ENCODE measurements at regions not wholly inside any gene's neighbourhood (a gene's known extent, or its start where the extent isn't known, plus 50 kb on each side); places are given as distances from the start of the nearest gene placed in this dataset.
"Not testable (repeated sequence)": the region's sequence is repeated elsewhere in the genome, so short reads cannot be mapped to it uniquely, and the experiment has no call there.

DNA sequence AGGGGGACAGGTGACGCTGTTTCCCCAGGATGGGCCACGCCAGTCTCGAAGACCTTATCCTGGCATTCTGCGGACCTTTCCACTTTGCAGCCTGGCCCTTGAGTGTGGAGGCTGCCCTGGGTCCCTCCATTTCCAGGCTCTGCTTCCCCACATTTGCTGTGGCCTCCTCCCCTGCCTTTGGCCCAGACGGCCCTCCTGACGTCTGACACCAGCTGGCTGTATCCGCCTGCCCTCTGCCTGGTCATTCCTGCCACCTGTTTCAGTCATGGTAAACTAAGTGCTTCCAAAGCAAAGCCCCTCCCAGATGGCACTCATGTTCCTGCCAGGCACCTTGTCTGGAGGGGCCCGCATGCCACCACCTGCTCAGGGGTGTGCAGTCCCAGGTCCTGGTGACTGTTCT lies 95.1 kb downstream of the ASB1 start:
- no peak for DNase-seq

DNA sequence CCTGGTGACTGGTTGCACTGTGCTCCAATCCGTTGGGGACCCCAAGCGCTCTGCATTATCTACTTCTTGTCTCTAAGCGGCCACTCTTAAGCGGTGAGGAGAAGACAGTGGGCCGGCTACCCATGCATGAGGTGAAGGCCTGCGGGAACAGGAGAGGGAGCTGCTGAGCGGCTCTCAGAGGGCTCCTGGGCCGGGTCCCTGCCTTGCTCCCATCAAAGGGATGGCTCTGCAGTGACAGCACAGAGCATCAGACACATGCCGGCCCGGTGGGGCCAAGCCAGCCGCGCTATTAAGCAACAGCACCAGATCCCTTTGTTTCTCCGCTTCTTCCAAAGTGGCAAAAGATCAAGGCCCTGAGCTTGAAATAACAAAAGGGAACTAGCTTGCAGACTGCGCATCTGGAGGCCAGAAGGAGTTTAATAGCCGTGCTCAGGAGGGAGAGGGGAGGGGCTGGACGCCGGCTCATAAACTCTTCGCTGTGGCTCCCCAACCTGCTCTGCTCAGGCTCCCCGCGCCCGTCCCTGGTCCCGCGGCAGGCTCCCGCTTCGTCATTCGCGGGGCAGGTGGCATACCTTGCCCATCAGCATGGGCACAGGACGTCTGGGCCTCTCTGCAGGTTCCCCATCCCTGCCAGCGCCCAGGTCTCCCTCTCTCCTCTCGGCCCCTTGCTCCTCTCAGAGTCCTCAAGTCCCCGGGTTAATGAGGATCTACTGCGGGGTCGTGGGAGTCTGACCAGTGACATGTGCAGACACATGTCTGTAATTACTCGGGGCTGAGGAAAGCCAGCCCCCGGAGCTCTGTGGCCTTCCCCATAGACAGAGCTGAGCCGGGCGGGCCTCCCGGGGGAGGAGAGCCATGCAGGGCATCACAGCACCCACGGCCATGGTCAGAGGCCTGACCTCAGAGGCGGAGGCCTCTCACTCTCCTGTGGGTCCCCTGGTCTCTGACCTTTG lies 96.7 kb downstream of the ASB1 start:
- no peak for DNase-seq

DNA sequence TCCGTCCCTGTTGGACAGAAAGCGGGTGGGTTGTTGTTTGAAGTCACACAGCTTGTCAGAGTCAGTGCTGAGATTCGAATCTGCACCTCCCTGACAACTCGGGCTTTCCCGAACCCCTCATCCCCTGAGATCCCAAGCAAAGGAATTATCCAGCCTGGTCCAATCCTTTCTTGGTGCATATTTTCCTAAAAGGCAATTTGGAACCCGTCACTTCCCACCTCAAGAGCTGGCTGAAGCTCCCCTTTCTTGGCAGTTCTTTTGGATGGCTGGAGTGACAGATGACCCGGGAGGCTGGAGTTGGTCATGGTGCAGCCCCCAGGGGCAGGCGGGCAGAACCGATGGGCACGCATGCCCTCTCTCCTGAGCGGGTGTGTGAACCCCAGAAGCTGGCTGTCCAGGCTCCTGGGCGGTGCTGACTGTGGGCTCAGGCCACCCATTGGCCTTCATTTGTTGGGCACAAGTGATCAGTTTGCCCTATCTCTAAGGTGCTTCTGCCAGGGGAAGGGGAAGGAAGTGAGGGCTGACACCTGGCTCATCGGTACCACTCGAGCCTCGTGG lies 97.8 kb downstream of the ASB1 start:
- DNase-seq: no peak

DNA sequence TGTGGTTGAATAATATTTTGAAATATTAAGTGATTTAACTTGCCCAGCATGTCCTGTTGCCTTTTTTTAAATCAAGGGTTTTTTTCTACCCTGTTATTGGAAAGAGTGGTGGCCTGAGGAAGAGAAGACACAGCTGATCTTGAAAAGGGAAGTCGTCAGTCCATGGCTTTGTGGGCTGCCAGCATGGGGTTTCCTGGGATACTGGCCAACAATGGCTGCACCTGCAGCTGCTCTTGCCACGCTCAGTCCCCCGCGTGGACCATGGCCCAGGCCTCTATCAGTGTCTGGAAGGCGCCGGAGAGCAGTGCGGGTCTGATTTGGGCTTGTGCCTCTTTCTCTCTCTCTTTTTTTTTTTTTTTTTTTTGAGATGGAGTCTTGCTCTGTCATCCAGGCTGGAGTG lies 99.3 kb downstream of the ASB1 start:
- DNase-seq: no peak

DNA sequence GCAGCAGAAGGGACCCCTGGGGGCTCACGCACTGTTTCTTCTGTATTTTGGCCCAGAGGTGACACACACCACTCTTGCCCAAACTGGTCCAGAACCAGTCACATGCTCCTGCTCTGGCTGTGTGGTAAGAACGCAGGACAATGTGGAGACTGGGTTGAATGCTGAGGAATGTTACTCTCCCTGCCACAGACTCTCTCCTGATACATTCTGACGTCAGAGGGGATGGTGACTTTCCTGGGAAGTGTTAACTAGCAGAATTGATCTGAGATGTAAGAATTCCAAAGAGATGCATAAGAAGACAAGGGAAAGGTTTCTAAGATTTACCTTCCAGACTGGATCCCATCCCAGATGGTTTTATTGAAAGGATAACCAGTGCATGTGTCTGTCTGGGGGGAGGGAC lies 100.8 kb downstream of the ASB1 start:
- DNase-seq: no peak

DNA sequence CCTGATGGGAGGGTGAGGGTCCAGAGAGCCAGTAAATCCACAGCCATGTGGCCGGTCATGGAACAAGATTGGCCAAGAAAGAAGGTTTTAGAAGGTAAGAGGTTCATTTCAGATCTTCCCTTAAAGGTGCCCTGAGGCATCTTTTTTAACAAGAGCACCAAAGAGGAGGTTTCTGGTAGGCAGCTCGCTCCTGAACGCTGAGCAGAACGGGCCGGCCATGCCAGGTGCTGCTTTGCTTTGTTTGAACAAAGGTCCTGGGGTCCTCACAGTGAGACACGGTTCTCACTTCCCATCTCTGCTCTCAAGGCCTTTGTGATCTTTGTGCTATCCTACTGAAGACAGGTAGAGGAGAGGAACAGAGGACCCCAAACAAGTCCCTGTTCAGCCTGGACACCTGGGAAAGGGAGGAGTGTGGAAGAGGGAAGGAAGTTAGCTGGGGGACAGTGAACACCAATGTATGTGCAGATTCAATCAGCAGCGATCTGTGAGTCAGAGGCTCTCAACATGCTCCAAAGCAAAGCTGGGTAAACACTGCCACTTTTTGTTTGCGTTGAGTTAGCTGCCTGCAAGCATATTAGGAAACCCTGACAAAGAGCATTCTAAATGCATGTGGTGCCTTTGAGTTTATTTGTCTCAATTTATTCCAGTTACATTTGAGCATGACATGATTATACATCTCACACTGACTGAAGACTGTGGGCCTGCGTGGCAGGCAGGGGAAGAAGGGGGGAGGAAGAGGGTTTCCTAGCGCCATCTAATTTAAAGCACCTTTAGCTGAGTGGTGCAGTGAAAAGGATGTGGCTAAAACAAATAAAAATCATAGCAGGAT lies 102.4 kb downstream of the ASB1 start:
- no peak for DNase-seq

DNA sequence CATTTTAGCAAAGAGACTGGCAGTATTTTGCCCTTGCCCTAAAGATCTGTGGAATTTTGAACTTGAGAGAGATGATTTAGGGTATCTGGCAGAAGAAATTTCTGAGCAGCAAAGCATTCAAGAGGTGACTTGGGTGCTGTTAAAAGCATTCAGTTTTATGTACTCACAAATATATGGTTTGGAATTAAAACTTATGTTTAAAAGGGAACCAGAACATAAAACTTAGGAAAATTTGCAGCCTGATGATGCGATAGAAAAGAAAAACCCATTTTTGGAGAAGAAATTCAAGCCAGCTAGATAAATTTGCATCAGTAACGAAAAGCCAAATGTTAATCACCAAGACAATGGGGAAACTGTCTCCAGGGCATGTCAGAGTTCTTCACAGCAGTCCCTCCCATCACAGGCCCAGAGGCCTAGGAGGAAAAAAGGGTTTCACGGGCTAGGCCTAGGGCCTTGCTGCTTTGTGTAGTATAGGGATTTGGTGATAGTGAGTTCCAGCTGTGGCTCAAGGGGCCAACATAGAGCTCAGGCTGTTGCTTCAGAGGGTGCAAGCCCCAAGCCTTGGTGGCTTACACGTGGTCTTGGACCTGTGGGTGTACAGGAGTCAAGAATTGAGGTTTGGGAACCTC lies 104.4 kb downstream of the ASB1 start:
- not testable (repeated sequence) for DNase-seq

DNA sequence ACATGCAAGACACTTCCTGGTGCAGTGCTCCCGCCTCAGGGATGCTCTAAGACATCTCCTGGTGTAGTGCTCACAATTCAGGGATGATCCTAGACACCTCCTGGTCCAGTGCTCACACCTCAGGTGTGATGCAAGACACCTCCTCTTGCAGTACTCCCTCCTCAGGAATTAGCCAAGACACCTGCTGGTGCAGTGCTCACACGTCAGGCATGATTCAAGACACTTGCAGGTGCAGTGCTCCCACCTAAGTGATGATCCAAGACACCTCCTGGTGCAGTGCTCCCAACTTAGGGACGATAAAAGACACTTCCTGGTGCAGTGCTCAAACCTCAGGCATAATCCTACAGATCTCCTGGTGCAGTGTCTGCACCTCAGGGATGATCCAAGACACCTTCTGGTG lies 117.0 kb downstream of the ASB1 start:
- not testable (repeated sequence) for DNase-seq

DNA sequence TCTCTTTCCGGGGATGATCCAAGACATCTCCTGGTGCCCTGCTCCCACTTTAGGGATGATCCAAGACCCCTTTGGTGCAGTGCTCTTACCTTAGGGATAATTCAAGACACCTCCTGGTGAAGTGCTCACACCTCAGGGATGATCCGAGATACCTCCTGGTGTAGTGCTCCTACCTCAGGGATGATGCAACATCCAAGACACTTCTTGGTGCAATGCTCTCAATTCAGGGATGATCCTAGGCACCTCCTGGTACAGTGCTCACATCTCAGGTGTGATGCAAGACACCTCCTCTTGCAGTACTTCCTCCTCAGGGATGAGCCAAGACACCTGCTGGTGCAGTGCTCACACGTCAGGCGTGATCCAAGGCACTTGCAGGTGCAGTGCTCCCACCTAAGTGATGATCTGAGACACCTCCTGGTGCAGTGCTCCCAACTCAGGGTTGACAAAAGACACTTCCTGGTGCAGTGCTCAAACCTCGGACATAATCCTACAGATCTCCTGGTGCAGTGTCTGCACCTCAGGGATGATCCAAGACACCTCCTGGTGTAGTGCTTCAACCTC lies 122.3 kb downstream of the ASB1 start:
- no peak for DNase-seq

DNA sequence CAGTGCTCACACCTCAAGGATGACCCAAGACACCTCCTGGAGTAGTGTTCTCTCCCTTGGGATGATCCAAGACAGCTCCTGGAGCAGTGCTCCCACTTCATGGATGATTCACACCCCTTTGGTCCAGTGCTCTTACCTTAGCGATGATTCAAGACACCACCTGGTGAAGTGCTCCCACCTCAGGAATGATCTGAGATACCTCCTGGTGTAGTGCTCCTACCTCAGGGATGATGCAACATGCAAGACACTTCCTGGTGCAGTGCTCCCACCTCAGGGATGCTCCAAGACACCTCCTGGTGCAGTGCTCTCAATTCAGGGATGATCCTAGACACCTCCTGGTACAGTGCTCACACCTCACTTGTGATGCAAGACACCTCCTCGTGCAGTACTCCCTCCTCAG lies 123.1 kb downstream of the ASB1 start:
- no peak for DNase-seq

DNA sequence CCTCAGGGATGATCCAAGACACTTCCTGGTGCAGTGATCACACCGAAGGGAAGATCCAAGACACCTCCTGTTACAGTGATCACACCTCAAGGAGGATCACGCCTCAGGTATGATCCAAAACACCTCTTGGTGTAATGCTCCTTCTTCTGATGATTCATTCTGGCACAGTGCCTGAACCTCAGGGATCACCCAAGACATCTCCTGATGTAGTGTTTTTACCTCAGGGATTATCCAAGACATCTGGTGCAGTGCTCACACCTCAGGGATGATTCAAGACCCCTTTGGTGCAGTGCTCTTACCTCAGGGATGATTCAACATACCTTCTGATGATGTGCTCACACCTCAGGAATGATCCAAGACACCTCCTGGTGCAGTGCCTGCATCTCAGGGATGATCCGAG lies 124.4 kb downstream of the ASB1 start:
- DNase-seq: no peak

DNA sequence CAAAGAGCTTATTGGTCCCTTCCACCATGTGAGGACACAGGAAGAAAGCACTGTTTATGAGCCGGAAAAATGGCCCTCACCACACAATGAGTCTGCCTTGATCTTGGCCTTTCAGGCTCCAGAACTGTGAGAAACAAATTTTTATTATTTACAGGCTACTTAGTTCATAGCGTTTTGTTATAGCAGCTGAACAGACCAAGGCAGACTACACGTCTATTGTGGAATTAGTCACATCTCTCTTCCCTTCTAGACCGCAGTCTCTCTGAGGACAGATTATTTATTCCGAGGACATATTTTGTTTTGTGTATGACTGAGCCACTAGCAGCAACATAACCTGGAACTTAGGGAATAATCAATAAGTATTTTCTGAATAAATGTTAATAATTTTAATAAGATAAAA lies 125.5 kb downstream of the ASB1 start:
- no peak for DNase-seq

DNA sequence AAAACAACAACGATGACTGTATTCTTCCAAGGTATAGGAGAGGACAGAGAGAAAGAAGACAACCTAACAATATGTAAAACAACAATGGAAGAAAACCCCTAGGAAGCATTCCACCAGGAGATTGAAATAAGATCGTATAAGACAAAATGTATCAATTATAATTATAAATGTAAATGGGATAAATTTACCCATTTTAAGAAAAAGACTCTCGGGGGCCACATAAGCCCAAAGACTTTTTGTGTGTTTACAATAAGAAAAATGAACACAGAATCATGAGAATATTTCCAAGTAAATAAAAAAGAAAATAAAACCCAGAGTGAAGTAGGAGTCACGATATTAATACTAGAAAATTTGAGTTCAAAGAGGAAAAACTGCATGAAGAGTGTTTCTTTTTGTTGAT lies 126.4 kb downstream of the ASB1 start:
- DNase-seq: no peak

DNA sequence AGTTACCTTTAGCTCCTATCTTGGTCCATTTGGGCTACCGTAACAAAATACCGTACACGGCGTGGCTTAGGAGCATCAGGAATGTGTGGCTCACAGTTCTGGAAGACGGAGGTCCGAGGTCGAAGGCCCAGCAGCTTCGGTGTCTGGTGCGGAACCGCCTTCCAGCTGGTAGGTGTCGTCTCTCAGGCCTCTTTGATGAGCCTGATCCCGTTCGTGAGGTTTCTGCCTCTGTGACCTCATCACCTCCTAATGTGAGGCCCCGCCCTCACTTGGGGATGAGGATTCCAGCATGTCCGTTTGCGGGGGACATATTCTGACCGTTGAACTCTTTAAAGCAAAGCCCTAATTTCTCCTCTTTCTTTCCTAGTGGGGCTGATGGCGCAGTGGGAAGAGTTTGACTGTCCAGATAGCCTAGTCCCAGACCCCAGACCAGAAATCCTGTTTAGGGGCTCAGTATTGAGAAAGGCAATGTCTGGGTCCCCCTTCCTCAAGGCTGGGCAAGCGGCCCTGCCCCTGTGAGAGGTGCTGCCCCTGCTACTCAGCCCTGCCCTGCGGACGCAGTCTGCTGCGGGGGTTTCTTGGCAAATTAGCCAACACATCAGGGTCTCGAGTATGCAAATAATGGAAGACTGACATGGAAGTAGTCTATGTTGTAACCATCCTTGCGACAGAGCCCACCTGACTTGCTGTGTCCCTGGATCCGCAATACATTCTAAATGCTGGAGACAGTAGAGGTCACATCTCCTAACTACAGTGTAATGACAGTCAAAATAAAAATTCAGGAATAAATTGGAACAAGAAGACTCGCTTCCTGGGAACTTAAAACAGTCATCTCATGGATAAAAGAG lies 128.0 kb downstream of the ASB1 start:
- no peak for DNase-seq

DNA sequence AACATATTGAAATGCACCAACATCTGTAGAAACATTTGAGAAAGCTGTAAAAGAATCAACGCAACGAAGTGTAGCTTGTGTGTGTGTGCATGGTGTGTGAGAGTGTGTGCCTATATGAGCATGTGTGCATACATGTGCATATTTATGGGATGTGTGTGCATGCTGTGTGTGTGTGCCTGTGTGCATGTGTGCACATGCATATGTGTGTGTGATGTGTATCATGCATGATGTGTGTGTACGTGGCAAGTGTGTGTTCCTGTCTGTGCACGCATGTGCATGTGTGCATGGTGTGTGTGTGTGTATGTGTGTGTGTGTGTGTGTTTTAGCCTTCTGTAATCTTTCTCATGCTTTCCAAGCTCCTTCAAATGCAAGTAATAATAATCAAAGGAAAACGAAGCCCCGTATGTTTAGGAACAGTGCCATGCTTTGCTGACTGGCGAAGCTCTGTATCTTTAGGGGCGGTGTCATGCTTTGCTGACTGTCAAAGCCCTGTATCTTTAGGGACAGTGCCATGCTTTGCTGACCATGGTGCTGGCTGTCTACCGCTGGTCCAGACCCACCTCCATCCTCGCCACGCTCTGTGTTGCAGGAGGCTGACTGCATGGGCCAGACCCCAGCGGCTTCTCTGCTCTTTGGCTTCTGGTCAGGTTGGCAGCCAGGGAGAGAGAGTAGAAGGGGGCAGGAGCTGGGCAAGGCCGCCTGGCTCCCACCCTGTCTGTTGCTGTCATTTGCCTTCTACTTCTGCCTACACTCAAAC lies 129.2 kb downstream of the ASB1 start:
- DNase-seq: no peak

DNA sequence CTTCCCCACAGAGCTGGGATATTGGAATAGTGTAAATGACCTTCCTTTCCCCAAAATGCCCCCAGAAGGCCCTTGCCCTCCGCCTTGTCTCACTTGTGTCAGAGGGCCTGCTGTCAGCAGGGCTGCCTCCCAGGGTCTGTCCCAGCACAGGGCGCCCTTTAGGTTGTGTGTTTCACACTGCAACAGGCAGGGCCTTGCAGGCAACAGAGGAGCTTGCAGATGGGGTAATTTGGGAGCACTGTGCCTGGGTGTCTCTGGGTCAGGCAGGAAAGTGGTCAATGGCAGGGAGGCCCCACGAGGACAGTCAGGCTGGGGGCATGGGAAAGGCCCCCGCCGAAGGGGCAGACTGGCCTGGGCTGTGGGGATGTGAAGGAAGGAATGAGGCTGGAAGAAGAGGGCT lies 130.7 kb downstream of the ASB1 start:
- DNase-seq: no peak

DNA sequence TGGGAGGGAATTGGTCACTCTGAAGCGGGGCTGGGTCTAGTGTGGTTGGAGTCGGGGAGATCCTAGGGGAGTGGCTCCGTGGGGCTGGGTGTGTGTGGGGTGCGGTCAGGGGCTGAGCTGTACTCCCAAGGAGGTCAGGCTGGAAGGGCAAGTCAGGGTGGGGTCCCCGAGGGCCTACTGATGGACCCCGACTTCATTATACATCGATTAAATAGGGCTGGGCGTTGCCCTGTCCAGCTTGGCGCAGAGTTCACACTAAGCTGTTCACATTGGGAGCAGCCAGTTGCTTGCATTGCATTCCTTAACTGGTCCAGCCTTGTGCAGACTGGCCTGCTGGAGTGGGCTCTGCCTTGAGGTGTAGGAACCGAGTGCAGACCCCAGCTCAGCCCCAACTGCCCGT lies 131.2 kb downstream of the ASB1 start:
- no peak for DNase-seq

DNA sequence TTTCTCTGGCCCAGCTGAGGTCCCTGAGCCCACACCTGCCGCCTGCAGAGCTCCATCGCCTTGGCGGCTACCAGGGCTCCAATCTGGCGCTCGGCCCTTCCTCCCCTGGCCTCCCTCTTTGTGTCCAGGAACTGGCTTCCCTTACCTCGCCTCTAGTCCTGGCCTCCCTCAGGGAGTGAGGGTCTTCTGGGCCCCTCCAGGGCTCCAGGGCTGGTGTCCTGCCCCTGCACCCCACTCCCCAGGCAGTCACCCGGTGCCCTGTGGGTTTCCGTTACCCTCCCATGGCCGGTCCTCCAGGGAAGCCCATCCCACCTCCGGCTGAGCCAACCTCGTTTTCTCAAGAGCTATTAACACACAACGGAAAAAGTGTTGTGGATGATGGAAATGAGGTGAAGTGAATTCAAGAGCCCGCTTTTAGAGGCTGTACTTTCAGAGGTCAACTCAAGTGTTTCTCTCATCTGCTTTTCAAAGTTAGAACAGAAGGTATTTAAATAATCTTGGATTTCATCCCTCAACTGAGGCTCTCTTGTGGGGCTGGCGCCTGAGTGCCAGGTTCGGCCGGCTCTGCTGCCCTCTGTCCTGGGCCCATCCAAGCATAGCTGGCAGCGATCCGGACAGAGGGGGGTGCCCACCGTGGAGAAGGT lies 131.9 kb downstream of the ASB1 start:
- no peak for DNase-seq

DNA sequence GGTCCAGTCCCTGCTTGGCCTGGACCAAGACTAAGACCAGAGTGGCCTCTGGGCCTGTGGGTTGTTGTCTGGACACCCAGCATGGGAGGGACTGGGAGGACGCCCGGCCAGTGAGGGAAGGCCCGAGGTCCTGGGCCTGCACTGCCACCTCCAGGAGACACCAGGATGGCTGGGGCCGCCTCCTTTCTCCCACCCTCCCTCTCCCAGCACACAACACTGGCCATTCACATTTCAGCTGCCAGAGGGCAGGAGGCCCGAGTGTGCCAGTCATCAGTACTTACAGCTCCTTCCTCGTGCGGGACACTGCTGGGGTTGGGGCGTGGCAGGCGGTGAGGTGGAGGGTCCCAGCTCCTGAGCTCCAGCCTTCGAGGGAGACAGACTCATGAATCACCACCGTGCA lies 133.5 kb downstream of the ASB1 start:
- no peak for DNase-seq

DNA sequence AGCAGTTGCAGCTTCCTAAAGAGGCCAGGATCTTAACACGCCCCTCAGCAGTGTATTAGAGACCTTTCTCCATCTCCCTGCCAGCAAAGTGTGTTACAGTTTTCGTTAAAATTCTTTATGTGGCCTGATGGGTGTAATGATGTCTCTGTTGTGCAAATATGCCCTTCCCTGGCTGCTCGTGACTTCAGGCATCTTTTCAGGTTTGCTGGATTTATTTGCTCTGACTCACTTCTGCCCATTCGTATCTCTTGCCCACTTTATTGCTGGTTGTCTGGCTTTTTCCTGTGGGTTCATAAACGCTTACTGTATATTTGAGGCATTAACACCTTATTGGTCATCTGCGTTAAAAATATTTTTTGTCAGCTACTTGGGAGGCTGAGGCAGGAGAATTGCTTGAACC lies 134.5 kb downstream of the ASB1 start:
- no peak for DNase-seq

DNA sequence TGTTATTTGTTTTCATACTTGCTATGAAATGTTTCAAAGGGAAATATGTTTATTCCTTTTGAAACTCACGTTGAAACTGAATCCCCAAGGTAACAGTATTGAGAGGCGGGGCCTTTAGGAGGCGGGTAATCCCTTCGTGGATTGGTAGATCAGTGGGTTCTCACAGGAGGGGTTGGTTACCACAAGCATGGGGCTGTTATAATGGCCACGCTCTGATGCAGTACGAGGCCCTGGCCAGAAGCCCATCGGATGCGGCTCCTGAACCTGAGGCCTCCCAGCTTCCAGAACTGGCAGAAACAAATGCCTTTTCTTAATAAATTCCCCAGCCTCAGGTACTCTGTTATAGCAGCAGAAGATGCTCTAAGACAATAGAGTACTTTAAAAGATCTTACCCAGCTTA lies 135.7 kb downstream of the ASB1 start:
- DNase-seq: no peak
